GM21515 (cell line): ENCODE measurements at regions not wholly inside any gene's neighbourhood (a gene's known extent, or its start where the extent isn't known, plus 50 kb on each side); places are given as distances from the start of the nearest gene placed in this dataset.
"Not testable (repeated sequence)": the region's sequence is repeated elsewhere in the genome, so short reads cannot be mapped to it uniquely, and the experiment has no call there.

Experiments
- ATAC-seq: cut with Tn5 transposase; IDR thresholded peaks from one replicate; pipeline ENCODE4 v1.9.1; 2021; ENCODE audit not compliant: unreplicated experiment

DNA sequence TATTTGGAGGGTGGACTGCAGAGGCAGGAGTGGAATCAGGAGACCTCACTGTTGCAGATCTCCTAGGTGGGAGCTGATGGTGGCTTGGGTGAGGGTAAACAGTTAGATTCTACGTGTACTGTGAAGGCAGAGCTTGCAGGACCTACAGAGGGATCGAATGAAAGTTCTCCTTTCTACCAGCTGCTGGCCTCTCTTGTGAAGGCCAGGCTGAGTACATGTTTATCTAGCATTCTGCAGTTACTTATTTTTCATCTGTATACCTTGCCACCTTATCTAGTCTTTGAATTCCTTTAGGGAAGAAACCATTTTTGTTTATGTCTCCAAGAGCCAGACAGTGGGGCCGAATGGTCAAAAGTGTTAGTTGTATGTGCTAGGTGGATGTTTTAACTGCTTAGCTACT is 57.6 kb downstream of the PTTG1 start:
- ATAC-seq, result no peak

DNA sequence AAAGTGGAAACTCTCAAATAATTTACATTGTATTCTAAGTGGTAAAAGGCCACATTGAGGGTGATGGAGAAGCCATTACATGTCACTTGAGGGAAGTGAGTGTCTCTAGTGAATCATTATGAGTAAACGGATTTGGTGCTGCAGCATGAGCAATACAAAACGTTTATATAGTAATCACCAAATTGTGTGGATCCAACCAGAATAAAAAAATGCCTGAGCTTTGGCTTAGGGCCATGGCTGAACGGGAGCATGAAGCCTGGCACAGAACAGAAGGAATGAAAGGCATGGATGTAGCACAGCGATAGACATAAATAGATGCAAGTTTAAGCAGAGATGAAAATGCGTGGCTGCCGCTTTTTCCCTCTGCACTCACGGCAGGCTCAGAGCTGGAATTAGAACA is 58.3 kb downstream of the PTTG1 start:
- ATAC-seq, result no peak

DNA sequence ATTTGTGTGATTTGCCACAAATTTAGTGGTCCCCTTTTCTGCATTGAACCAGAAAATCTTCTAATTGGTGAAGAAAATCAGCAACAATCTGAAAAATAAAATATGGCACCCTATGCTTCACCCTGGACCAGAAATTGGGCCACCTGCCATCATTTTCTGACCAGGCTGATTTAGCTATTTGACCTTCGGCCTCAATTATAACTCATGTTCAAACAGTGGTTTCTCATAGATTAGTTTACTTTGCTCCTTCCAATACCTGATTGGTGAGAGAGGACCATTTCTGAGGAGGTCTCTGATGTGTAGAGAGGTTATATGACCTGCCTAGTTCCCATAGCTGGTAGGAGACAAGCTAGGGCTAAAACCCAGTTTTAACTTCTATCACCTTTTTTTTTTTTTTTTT is 59.0 kb downstream of the PTTG1 start:
- no peak for ATAC-seq

DNA sequence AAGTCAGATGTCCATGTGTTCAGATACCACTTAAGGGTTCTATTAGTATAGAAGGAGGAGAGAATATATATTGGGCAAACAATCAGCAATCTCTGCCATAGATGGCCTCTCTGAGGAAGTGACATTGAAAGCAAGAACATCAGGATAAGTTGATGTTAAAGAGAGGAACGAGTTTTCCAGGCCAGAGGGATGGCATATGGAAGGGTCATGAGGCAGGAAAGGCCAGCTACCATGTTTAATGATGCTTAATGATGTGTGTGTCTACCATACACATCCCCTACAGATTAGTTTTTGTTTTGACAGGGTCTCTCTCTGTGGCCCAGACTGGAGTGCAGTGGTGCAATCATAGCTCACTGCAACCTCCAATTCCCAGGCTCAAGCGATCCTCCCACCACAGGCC is 63.0 kb downstream of the PTTG1 start:
- ATAC-seq, result no peak

DNA sequence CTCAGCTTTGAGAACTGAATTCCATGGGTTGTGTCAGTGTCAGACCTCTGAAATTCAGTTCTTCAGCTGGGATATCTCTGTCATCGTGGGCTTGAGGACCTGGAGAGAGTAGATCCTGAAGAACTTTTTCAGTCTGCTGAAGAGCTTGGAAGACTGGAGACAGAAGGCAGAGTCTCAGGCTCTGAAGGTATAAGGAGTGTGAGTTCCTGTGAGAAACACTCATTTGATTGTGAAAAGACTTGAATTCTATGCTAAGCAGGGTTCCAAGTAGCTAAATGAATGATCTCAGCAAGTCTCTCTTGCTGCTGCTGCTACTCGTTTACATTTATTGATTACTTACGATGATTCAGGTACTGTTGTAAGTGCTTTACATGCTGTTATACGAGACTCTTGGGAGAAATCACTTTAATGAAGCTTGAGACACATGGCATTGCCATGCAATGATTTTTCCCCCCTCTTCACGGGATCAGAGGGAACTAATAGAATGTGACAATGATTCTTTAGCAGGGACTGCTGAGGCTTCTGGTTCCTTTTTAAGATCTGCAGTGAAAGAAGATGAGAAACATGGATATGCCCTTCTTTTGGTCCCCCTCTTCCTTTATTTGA is 63.8 kb downstream of the PTTG1 start:
- no peak for ATAC-seq

DNA sequence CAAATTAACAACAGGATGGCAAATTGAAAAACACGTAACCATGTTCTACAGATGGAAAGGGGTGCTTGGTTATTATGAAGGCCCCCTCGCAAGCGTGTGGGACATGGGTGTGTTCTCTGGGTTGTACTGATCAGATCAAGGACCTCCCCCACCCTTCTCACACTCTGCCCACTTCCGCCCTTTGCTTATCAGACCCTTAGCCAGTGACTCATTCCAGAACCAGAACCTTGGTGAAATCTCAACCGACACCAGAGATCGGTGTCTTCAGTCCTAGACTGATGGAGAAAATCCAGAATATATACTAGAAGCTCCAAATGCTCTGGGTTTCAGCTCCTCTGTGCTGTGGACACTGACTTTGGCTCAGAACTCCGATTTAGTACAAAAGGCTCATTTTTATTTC is 64.9 kb downstream of the PTTG1 start:
- peak; percentile 63 for ATAC-seq

DNA sequence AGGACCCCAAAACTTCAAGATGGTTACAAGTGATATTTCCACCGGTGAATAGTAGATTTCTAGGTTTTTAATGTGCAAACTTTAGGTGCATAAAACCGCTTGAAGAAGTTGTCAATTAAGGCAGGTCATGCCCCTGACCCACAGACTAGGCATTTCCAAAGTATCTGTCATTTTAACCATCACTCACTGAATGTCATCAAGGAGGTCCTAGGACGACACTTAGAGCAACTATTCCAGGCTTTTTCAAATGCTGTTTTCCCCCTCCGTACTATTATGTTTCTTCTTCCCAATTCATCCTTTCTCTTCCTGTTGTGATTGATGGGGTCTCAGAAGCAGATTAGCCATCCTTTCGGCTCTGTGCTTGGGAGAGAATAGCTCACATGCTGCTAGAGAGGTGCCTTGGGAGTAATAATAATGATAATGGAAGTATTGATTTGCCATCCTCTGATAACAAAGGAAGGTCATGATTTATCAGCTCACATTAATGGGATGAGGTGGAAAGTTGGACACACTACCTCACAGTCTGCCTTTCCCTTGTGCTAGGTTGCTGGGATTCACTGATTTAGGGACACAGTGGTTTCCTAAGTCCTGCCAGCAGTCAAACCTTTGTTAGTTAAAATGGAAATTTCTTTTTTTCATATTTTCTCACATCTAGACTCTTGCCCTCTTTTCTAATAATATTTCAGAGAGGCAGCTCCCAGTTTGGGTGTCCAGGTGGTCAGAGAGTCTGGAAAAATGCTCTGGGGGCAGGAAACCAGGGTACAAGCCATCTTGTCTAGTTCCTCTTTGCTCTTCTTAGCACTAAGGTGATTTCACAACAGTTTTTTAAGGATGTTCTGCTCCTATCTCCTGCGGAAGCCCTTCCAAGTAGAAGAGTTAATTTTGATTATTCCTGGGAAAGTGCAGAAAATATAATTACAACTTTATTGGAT is 67.0 kb downstream of the PTTG1 start:
- ATAC-seq, result no peak

DNA sequence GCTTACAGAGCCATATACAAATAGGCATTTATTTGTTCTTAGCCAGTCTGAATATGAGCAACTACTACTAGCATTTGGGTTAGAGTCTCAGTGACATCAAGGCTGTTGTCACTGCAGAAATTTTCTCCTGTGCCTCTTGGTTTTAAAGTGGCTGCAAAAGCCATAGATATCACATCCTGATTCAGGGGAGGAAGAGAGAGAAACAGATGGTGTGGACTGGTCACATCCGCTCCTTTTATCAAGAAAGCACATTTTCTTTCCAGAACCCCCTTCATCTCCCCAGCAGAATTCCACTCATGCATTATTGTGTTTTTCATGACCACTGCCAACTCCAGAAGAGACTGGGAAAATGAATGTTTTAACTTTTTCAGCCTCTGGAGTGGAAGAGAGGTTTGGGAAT is 69.8 kb downstream of the PTTG1 start:
- ATAC-seq, result no peak

DNA sequence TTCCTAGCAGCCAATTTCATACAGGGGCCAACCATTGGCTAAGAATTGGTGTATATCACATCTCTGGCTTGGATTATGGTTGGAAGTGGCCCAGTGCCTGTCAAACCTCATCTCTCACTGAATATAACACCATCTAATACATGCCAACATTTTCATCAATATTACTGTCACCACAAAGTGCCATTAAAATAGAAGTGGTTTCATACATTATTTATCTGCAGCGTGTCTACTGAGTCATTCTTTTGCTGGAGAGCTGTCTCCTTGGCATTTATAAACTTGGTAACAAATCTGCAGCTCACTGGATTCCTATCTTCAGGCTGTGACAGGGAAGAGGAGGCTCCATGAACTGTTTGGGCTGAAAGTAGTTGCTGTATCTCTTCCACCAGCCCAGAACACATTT is 70.9 kb downstream of the PTTG1 start:
- no peak for ATAC-seq

DNA sequence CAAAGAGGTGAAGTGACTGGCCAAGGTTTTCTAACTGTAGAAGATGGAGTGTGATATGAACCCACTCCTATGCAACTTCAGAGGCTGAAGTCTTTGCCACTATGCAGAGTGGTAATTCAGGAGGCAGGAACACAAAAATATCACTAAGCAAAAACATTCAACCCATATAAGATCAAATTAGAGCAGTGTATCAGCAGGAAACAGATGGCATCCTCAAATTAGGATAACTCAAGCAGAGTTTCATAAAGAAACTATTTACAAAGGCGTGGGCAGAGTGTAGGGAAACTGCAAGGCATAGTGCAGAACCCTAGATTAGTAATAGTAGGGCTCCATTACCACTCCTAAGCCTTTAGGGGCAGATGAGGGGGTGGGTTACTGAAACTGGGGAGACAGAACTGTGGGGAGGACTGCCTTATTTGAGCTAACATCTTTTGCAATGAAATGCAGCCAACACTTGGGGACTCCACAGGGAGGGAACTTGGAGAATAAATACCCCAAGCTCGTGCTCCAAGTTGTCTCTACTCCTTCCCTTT is 72.2 kb downstream of the PTTG1 start:
- ATAC-seq, result no peak

DNA sequence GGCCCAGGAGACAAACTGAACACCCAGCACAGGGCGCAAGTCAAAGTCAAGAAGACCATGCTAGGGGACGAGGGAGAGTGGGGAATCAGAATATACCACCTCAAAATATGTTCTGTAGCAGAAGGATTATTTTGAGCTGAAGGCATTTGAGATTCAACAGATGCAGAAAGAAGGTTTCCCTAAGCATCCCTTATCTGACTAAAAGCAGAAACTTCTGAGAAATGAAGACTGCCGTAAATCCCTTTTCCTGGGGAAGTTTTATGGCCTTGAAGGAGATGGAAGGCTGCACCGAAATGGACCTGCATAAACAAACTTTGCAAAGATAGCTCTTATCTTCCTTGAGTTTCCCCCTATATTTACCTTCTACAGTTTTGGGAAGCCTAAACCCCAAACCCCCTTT is 72.8 kb downstream of the PTTG1 start:
- no peak for ATAC-seq

DNA sequence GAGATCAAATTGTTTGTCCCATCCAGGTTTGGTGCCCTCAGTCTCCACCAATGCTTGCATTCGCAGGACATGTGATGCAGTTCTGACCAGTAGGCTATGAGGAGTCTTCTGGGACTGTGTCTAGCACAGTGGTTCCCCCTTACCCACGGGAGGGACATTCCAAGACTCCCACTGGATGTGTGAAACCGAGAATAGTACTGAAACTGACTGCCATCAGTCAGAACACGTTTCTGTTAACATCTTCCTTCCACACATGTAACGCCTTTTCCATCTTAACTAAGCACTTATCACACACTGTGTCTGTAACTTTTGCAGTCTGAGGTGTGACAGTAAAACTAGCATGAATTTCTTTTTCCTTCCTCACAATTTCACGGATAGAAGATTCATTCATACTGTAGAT is 74.7 kb downstream of the PTTG1 start:
- peak; percentile 42 for ATAC-seq

DNA sequence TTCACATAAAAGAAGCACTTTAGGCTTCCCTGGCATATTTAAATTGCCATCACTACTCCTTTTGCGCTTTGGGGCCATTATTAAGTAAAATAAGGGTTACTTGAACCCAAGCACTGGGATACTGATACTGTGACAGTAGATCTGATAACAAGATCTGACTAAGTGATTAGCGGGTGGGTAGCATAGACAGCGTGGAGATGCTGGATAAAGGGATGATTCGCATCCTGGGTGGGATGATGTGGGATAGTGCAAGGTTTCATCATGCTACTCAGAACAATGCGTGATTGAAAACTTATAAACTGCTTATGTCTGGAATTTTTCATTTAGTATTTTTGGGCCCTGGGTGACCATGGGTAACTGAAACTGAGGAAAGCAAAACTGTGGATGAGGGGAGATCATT is 75.1 kb downstream of the PTTG1 start:
- ATAC-seq, result no peak

DNA sequence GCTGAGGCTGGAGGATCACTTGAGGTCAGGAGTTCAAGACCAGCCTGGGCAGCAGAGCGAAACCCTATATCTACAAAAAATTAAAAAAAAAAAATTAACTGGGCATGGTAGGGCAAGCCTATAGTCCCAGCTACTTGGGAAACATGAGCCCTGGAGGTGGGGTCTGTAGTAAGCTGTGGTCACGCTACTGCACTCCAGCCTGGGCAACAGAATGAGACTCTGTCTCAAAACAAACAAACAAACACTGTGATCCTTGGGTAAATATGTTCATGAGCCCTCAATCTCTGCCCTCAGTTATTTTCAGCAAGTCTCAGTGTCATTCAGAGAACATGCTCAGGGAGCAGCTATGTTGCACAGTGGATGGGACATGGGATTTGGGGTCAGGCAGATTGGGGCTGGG is 76.2 kb downstream of the PTTG1 start:
- ATAC-seq, result no peak

DNA sequence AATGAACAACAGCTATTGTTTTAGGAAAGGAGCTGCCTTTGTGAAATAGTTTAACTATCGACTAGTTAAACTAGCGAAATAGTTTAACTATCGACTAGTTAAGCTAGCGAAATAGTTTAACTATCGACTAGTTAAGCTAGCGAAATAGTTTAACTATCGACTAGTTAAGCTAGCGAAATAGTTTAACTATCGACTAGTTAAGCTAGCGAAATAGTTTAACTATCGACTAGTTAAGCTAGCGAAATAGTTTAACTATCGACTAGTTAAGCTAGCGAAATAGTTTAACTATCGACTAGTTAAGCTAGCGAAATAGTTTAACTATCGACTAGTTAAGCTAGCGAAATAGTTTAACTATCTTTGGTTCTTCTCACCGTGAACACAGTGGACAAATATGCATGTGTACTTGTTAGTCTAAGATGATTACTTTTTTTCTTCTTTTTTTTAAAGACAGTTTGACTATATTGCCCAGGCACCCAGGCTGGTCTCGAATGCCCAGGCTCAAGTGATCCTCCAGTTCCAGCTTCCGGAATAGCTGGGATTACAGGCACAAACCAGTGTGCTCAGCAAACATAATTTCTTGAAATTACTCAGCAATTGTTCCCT is 76.9 kb downstream of the PTTG1 start:
- not testable (repeated sequence) for ATAC-seq

DNA sequence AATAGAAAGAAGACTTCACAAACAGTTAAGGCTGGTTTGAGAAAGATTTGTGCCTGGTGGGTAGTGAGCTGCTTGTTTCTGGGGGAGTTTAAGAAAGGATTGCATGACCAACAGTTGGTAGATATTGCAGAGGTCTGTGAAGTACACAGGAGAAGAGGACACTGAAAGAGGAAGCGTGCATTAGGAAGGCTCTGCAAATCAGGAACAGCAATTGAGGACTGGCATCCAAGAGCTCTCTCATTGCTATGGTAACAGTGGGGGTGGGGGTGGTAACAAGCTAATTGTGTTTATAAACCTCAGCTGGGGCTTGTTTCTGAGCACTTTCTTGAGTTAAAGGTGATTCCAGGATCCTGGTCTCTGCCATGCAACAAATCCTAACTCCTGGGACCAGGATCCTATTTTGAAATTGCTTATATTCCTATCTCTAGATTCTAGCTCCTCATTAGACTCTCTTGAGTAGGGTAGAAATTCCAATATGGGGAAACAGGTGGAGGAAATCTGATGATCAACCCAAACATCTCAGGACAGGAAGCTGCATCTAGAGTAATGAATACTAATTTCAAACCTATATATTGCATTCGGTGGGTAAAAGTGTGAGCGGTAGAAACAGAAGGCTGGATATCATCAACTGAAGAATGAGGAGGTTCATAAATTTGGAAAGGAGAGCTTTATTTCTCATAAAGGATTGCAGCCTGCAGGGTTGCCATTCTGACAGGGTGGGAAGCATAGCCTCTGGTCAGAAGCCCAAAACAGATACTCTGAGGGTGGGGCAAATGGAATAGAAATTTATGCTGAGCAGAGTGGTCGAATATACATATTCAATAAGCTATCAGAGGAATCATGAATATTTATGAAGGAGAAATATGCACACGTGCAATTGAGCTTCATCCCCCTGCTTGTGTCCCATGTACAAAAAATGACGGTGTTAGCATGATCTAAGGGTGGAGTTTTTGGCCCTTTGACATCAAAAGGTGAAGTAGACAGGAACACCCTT is 79.4 kb downstream of the PTTG1 start:
- no peak for ATAC-seq

DNA sequence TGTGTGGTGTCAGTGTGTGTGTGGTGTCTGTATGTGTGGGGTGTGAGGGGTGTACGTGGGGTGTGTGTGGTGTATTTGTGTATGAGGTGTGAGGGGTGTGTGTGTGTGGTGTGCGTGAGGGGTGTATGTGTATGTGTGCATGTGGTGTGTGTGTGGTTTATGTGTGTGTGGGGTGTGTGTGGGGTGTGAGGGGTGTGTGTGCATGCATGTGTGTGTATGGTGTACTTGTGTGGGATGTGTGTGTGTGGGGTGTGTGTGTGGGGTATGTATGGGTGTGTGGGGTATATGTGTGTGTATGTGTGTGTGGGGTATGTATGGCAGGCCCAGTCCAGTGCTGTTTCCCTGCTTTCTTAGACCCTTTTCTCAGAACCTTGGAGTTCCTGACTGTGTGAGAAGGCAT is 83.3 kb downstream of the PTTG1 start:
- ATAC-seq, result no peak

DNA sequence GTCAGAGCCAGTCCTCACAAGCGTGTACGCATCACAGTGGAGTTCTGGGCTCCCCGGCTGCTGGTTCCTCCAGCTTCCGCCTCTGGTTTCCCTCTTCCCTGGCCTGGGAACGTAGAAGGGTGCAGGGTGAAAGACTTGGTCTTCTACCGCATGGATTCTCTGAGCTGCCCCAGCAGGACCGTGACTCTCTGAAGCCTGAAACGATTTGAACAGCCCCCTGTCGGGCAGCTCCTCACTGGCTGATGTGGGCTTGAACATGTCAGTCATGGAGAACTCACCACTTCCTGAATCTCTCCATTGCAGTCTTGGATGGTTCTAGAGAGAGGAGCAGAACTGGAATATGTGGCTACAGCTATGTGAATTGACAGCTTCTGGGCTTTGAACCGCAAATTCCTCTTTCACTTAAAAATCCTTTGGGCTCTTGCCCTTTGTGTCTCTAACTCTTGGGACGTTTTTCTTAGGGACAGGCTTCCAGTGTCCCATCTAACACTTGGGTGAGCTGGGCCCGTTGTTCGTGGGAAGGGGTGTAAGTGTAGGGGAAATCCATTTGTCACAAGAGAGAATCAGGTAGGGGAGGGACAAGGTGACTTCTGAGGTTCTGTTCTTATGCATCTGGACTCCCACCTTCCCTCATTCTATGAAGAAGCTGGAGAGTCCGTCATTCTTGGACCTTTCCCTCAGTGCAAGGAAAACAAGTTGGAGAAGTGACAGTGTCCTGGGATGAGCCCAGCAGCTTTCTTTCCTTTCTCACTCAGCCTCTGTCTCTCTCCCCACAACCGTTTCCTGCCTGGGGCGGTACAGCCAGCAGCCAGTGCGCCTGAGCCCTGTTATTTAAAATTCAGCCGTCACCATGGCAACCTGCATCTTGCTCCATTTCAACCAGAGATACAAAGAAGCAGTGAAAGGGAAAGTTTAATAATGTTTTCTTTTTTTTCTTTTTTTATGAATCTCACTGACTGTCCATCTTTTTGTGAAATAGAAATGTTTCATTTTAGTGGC is 84.7 kb downstream of the PTTG1 start:
- peak; percentile 86 for ATAC-seq

DNA sequence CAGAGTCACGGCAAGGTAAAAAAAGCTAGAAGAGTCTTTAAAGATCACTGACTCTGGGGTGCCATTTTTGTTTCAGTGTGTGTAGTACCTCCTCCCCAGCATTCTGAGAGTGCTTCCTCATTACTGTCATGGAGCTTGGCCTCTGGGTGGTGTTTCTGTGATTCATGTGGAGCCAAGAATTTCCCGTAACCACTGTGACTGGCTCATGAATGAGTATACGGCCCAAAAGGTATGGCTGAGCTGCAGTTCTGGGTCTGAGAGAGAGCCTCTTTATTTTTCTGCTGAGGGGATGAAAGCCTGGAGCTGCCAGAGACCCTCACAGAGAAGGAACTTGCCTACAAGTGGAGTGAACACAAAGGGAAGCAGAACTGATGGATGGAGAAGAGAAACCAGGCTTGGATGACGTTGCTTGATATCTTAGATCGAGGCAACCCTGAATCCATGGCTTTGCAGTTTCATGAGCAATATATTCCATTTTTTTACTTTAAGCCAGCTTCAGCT is 85.6 kb downstream of the PTTG1 start:
- ATAC-seq, result peak; percentile 27
